CD4-positive, alpha-beta T cell (primary cell): ENCODE measurements at regions not wholly inside any gene's neighbourhood (a gene's known extent, or its start where the extent isn't known, plus 50 kb on each side); places are given as distances from the start of the nearest gene placed in this dataset.

Experiments
- ATAC-seq: fragments of 200-7000 bp; cut with Tn5 transposase; one replicate; pipeline ENCODE4 v1.10.0; 2022; ENCODE audit warnings: mild to moderate bottlenecking; ENCODE audit not compliant: poor library complexity
- CTCF ChIA-PET: fragments of 350-600 bp; sonication (Branson Sonifier 250); formaldehyde crosslinking; loops from one replicate; lab custom pipeline; 2021; ENCODE audit warnings: antibody characterized with exemption, inconsistent platforms; lab: Charles Lee
- POLR2A ChIA-PET: fragments of 350-600 bp; sonication (Branson Sonifier 250); formaldehyde crosslinking; loops from one replicate; lab custom pipeline; 2021; ENCODE audit warnings: antibody characterized with exemption, inconsistent platforms; lab: Charles Lee
- DNase-seq, 14 experiments: peaks; one replicate each; pipeline ENCODE4 v3.0.0-alpha.2; 2013 to 2020; ENCODE audit warnings: mixed read lengths in 2 of 14
- H3K27ac ChIP-seq, 2 donors: one replicate each; pipeline versions ENCODE4 v1.5.1 to v1.7.0; 2013; ENCODE audit warnings: low read length in 2 of 2, low read depth in 1 of 2, mild to moderate bottlenecking in 1 of 2
- H3K27me3 ChIP-seq, 2 experiments: 1 replicate in 1 of 2; 2 replicates in 1 of 2; pipeline versions ENCODE4 v1.6.1 to v1.7.0; 2013; ENCODE audit warnings: low read length in 2 of 2, control low read depth in 1 of 2, mild to moderate bottlenecking in 1 of 2, moderate library complexity in 1 of 2; ENCODE audit not compliant: insufficient read depth in 2 of 2, control insufficient read depth in 1 of 2
- H3K36me3 ChIP-seq: one replicate; pipeline ENCODE4 v1.6.1; 2013; ENCODE audit warnings: low read length, control low read depth; ENCODE audit not compliant: insufficient read depth
- H3K4me1 ChIP-seq: one replicate; pipeline ENCODE4 v1.6.1; 2013; ENCODE audit warnings: low read length, control low read depth; ENCODE audit not compliant: insufficient read depth
- H3K4me3 ChIP-seq: one replicate; pipeline ENCODE4 v1.5.1; 2013; ENCODE audit warnings: mild to moderate bottlenecking, low read length, moderate library complexity
- H3K9me3 ChIP-seq, 2 experiments: 1 replicate in 1 of 2; 2 replicates in 1 of 2; pipeline versions ENCODE4 v1.6.1 to v1.7.0; 2013; ENCODE audit warnings: low read length in 2 of 2, mild to moderate bottlenecking in 2 of 2, control low read depth in 1 of 2, moderate library complexity in 1 of 2; ENCODE audit not compliant: control insufficient read depth in 1 of 2, insufficient read depth in 1 of 2
- H3K27ac Mint-ChIP-seq: one replicate; pipeline ENCODE4 v1.8.0; 2020; ENCODE audit warnings: mixed read lengths
- H3K27me3 Mint-ChIP-seq: one replicate; pipeline ENCODE4 v1.8.0; 2021; ENCODE audit warnings: mixed read lengths
- H3K36me3 Mint-ChIP-seq: one replicate; pipeline ENCODE4 v1.8.0; 2021; ENCODE audit warnings: low read depth, mixed read lengths
- H3K4me1 Mint-ChIP-seq: one replicate; pipeline ENCODE4 v1.8.0; 2021; ENCODE audit warnings: low read depth, mixed read lengths
- H3K4me3 Mint-ChIP-seq: one replicate; pipeline ENCODE4 v1.8.0; 2020; ENCODE audit warnings: mild to moderate bottlenecking, mixed read lengths
- H3K9me3 Mint-ChIP-seq: one replicate; pipeline ENCODE4 v1.8.0; 2020; ENCODE audit warnings: mixed read lengths
- CTCF ChIP-seq: fragments of 200-600 bp; IDR thresholded peaks from one replicate; pipeline ENCODE4 v1.8.0; 2022; ENCODE audit warnings: antibody characterized with exemption, mild to moderate bottlenecking
- intact Hi-C, 2 experiments: fragments of 100-400 bp; cut with DNase I in 1 of 2; cut with micrococcal nuclease in 1 of 2; formaldehyde crosslinking; loops; one replicate each; pipeline versions ENCODE4 v1.15.1 to v1.9.0; 2023 to 2025; cut with DNase I, micrococcal nuclease

GRCh38 chr5:162544905-162545304, 477.3 kb downstream of the GABRG2 start:
- intact Hi-C loops = no loop called here
- no peaks in the 10 kb centered on the region for H3K36me3 ChIP-seq
- ChIA-PET POLR2A (no interaction called here), CTCF (no interaction called here)
- ATAC-seq (no peak), DNase-seq (no peak)
- no peaks in the 10 kb centered on the region for H3K36me3 Mint-ChIP-seq
- H3K4me3 ChIP-seq = no peak overlapping the region
- no peaks in the 10 kb centered on the region for H3K27me3 Mint-ChIP-seq
- no peak overlapping the region for H3K27ac Mint-ChIP-seq
- TF ChIP-seq CTCF = no peak
- no peaks in the 10 kb centered on the region for H3K4me1 ChIP-seq
- peaks cover 0 to 3% of the 10 kb centered on the region in 2 experiments for H3K9me3 ChIP-seq
- no peak overlapping the region for H3K4me3 Mint-ChIP-seq
- H3K27me3 ChIP-seq = no peaks in the 10 kb centered on the region
- H3K27ac ChIP-seq = no peak overlapping the region
- H3K9me3 Mint-ChIP-seq = peaks cover 5% of the 10 kb centered on the region
- no peaks in the 10 kb centered on the region for H3K4me1 Mint-ChIP-seq

GRCh38 chr5:162550236-162550635, 482.7 kb downstream of the GABRG2 start:
- H3K4me1 ChIP-seq = no peaks in the 10 kb centered on the region
- peaks cover 0 to 12% of the 10 kb centered on the region in 2 experiments for H3K9me3 ChIP-seq
- no peaks in the 10 kb centered on the region for H3K36me3 ChIP-seq
- ChIA-PET CTCF (no interaction called here), POLR2A (no interaction called here)
- H3K27me3 ChIP-seq = no peaks in the 10 kb centered on the region
- H3K36me3 Mint-ChIP-seq = no peaks in the 10 kb centered on the region
- H3K4me1 Mint-ChIP-seq = no peaks in the 10 kb centered on the region
- no peaks in the 10 kb centered on the region for H3K27me3 Mint-ChIP-seq
- H3K27ac Mint-ChIP-seq = no peak overlapping the region
- H3K27ac ChIP-seq = no peak overlapping the region
- DNase-seq (no peak), ATAC-seq (no peak)
- intact Hi-C loops = no loop called here
- no peak for TF ChIP-seq CTCF
- peaks cover 5% of the 10 kb centered on the region for H3K9me3 Mint-ChIP-seq
- H3K4me3 ChIP-seq = no peak overlapping the region
- H3K4me3 Mint-ChIP-seq = no peak overlapping the region

- TF ChIP-seq CTCF = no peak
- Mint-ChIP-seq H3K27me3 (no peaks in the 10 kb centered on the region), H3K4me3 (no peak overlapping the region), H3K36me3 (no peaks in the 10 kb centered on the region), H3K4me1 (no peaks in the 10 kb centered on the region), H3K9me3 (no peaks in the 10 kb centered on the region), H3K27ac (no peak overlapping the region)
- ChIA-PET CTCF (no interaction called here), POLR2A (no interaction called here)
- Histone ChIP-seq H3K9me3 (peaks cover 0 to 8% of the 10 kb centered on the region in 2 experiments), H3K36me3 (no peaks in the 10 kb centered on the region), H3K4me1 (no peaks in the 10 kb centered on the region), H3K4me3 (no peak overlapping the region), H3K27ac (no peak overlapping the region), H3K27me3 (no peaks in the 10 kb centered on the region)
- intact Hi-C loops = no loop called here
- ATAC-seq = no peak
- no peak for DNase-seq
These were observed 490.5 kb downstream of the GABRG2 start for GRCh38 chr5:162558120-162558519.
